Small intestine (tissue), 7 donors: ENCODE measurements at regions not wholly inside any gene's neighbourhood (a gene's known extent, or its start where the extent isn't known, plus 50 kb on each side); places are given as distances from the start of the nearest gene placed in this dataset.
A peak's percentile ranks its signal among the peaks of the same experiment; 100 is the strongest.

Experiments used
- DNase-seq, 2 donors: peaks; one replicate each; pipeline versions ENCODE4 v3.0.0 to v3.0.0-alpha.2; 2013
- FAIRE-seq: peaks from 2 replicates; lab custom pipeline; 2012; peaks lifted over from hg19 to GRCh38; lab: Jason Lieb, UNC
- H3K27ac ChIP-seq, 3 donors: one replicate each; pipeline ENCODE4 v1.5.1; 2013; ENCODE audit warnings: low read length in 2 of 3, mild to moderate bottlenecking in 2 of 3, control low read depth in 1 of 3, inconsistent platforms in 1 of 3, low read depth in 1 of 3, moderate library complexity in 1 of 3
- H3K27me3 ChIP-seq, 3 donors: one replicate each; pipeline ENCODE4 v1.6.1; 2013; ENCODE audit warnings: low read length in 3 of 3, inconsistent platforms in 1 of 3; ENCODE audit not compliant: control insufficient read depth in 3 of 3, insufficient read depth in 3 of 3
- H3K36me3 ChIP-seq, 3 donors: one replicate each; pipeline ENCODE4 v1.6.1; 2013; ENCODE audit warnings: low read length in 3 of 3, inconsistent platforms in 1 of 3, low read depth in 1 of 3, mild to moderate bottlenecking in 1 of 3, moderate library complexity in 1 of 3; ENCODE audit not compliant: control insufficient read depth in 3 of 3, insufficient read depth in 2 of 3
- H3K4me1 ChIP-seq, 3 donors: one replicate each; pipeline ENCODE4 v1.6.1; 2013; ENCODE audit warnings: low read length in 2 of 3, inconsistent platforms in 1 of 3, low read depth in 1 of 3, mild to moderate bottlenecking in 1 of 3, moderate library complexity in 1 of 3; ENCODE audit not compliant: control insufficient read depth in 3 of 3, insufficient read depth in 2 of 3
- H3K4me3 ChIP-seq, 3 donors: one replicate each; pipeline ENCODE4 v1.5.1; 2013; ENCODE audit warnings: low read length in 3 of 3, control low read depth in 1 of 3, inconsistent platforms in 1 of 3, low read depth in 1 of 3, mild to moderate bottlenecking in 1 of 3, moderate library complexity in 1 of 3
- H3K9me3 ChIP-seq, 2 donors: one replicate each; pipeline ENCODE4 v1.6.1; 2013; ENCODE audit warnings: low read depth in 1 of 2, low read length in 1 of 2; ENCODE audit not compliant: control insufficient read depth in 2 of 2, insufficient read depth in 1 of 2
- WGBS, 3 donors: extraction: QIAGEN DNeasy Blood & Tissue Kit; methylation state at CpG; one replicate each; pipeline ENCODE4 v1.1.7; 2013; 5-methylcytosine and 5-hydroxymethylcytosine counted together
- donor health status: healthy with polysubstance abuse.
- donor health status: control.
- donor health status: control.
- donor health status: Bipolar disorder and iron deficiency.
- donor health status: healthy.

DNA sequence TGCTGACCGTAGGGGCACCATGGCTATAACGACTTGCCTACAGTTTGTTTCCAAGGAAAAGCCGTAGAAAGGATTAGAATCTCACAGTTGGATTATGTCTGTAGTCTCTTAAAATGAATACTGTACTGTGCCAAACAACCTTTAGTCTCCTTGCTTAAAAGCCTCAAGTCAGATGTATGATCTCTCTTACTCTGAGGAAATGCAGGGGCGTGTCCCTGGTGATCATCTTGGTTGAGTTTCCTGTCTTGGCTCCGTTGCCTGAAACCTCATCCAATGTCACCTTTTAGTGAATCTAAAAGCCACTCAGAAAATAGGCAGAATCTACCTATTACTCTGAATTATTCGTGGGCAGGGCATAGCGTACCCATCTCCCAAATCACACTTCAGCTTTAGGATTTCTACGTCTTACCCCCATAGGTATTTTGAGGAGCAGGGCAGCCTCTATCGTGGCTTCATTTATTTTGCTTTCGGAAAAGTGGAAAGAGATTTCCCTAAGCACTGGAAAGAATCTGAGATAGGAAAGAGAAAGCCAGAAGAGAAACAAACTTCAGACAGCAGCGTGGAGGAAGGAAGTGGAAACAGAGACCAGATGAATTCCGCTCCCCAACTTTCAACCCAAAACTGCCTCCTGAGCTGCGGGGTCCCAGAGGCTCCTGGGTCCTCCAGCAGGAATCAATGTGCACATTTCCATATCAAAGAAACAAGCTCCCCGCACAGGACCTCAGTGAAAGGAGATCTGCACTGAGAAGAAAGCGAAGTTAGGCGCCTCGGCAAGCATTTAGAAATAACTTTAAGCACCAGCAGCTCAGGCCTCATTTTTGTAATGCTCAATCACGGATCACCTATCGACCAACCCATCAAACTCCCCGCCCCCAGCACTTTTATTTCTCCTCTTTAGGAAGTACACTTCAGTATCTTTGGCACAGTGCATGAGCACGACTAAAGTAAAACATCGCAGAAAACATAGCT lies 245.8 kb downstream of the ETS1 start:
- Histone ChIP-seq H3K9me3 (no peaks in the 10 kb centered on the region), H3K36me3 (no peaks in the 10 kb centered on the region), H3K4me1 (peaks cover 10 to 20% (median 11%) of the 10 kb centered on the region in 3 donors), H3K27me3 (no peaks in the 10 kb centered on the region), H3K27ac (peak overlapping the region; percentile 47 to 67 (median 51)), H3K4me3 (no peak overlapping the region)
- DNase-seq (peak in 1 of 2 donors; percentile 64), FAIRE-seq (no peak)
- WGBS, 3 donors, result 78 to 89% (median 84%) methylated on average over 22 of the region's 22 CpGs

DNA sequence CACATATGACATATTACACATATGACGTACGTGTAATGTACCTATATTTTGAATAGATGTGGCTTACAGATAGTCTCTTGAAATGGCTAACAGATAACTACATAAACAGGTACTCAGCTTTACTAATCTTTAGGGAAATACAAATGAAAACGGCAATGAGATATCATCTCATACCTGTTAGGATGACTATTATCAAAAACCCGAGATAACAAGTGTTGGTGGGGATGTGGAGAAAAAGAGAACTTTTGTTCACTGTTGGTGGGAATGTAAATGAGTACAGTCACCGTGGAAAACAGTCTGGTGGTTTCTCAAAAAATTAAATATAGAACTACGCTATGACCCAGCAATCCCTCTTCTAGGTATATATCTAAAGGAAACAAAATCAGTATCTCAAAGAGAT lies 247.6 kb downstream of the ETS1 start:
- no peaks in the 10 kb centered on the region for H3K27me3 ChIP-seq
- 80 to 86% (median 84%) methylated on average over 6 of the region's 6 CpGs for whole genome bisulfite sequencing, 3 donors
- no peak for FAIRE-seq

GRCh38 chr11:128338811-128339210 lies 248.5 kb downstream of the ETS1 start:
- FAIRE-seq (no peak), DNase-seq (no peak)
- 94 to 99% (median 96%) methylated on average over 3 of the region's 3 CpGs for WGBS, 3 donors
- Histone ChIP-seq H3K36me3 (no peaks in the 10 kb centered on the region), H3K9me3 (no peaks in the 10 kb centered on the region), H3K4me3 (no peak overlapping the region), H3K27ac (no peak overlapping the region), H3K4me1 (peaks cover 11 to 20% (median 17%) of the 10 kb centered on the region in 3 donors), H3K27me3 (no peaks in the 10 kb centered on the region)

More for the DNA sequence above, 247.6 kb downstream of the ETS1 start:
- H3K27ac ChIP-seq, result no peak overlapping the region
- no peaks in the 10 kb centered on the region for H3K9me3 ChIP-seq
- H3K4me1 ChIP-seq, result peaks cover 11 to 17% (median 14%) of the 10 kb centered on the region in 3 donors
- H3K36me3 ChIP-seq, result no peaks in the 10 kb centered on the region
- no peak overlapping the region for H3K4me3 ChIP-seq
- no peak for DNase-seq

DNA sequence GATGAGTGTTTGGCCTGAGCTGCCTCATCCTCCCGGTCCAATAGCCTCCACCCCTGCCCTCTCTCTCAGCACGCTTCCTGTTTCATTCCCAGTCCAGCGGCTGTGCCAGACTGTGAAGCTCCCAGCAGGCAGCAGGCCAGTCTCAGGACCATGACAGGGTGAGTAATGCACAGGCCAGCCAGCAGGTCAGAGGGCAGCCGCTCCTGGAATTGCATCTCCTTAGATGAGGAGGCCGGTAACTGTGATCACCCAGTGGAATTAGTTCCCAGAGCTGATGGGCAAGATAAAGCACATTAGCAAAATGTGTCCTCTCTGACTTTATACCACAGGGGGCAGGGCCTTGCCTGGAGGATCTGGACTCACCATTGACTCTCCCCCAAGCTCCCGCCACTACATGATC lies 251.2 kb downstream of the ETS1 start:
- no peaks in the 10 kb centered on the region for H3K9me3 ChIP-seq
- DNase-seq (peak in 1 of 2 donors; percentile 24), FAIRE-seq (no peak)
- no peak overlapping the region for H3K4me3 ChIP-seq
- H3K4me1 ChIP-seq, result peaks cover 0 to 12% (median 0%) of the 10 kb centered on the region in 3 donors
- peak overlapping the region in 1 of 3 donors; percentile 61 for H3K27ac ChIP-seq
- WGBS, 3 donors, result 64 to 74% (median 71%) methylated on average over 6 of the region's 6 CpGs
- H3K27me3 ChIP-seq, result no peaks in the 10 kb centered on the region
- H3K36me3 ChIP-seq, result no peaks in the 10 kb centered on the region

- Histone ChIP-seq H3K27ac (peak overlapping the region in 1 of 3 donors; percentile 61), H3K9me3 (no peaks in the 10 kb centered on the region), H3K36me3 (no peaks in the 10 kb centered on the region), H3K4me3 (no peak overlapping the region), H3K27me3 (no peaks in the 10 kb centered on the region), H3K4me1 (peaks cover 0 to 12% (median 0%) of the 10 kb centered on the region in 3 donors)
- DNase-seq, result no peak
- 87 to 93% (median 90%) methylated on average over 10 of the region's 10 CpGs for WGBS, 3 donors
- no peak for FAIRE-seq
Measured at GRCh38 chr11:128335729-128336128, 251.6 kb downstream of the ETS1 start.

DNA sequence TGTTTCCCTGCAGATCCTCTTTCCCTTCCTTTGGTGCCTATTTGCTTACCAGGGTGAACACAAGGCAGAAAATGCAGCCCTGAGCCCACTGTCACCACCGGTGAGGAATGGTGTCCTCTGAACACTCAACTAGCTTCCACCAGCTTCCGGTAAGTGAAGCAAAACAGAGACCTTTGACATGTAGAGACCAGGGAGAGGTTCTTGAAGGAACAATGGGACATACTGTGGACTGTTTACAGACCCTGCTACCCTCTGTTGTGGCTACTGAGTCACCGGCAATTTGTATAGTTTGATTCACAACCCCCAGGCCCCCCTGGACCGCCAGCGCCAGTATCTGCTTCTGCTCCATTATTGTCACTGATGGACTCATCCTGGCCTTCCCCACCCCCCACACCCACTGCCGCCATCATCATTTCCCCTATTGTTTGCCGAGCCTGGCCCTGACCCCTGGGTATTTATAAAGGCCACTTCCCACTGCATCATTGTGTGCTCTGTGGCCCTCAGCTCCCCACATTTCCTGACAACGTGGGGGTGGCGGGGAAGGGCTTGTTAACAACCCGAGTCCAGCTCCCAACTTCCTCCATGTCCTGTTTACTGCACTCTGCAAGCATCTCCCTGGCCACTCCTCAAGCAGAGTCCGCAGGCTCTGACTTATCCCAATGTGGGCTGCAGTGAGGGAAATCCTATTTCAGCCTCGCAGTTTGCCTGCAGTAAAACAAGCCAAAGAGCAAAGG lies 252.9 kb downstream of the ETS1 start:
- FAIRE-seq, result no peak
- H3K27ac ChIP-seq, result peak overlapping the region in 2 of 3 donors; percentile 50 to 56
- WGBS, 3 donors, result 60 to 65% (median 62%) methylated on average over 12 of the region's 12 CpGs
- no peaks in the 10 kb centered on the region for H3K27me3 ChIP-seq
- H3K4me1 ChIP-seq, result peaks cover 0 to 12% (median 0%) of the 10 kb centered on the region in 3 donors
- DNase-seq, result peak; percentile 20 to 72
- no peaks in the 10 kb centered on the region for H3K9me3 ChIP-seq
- H3K4me3 ChIP-seq, result no peak overlapping the region
- H3K36me3 ChIP-seq, result no peaks in the 10 kb centered on the region

DNA sequence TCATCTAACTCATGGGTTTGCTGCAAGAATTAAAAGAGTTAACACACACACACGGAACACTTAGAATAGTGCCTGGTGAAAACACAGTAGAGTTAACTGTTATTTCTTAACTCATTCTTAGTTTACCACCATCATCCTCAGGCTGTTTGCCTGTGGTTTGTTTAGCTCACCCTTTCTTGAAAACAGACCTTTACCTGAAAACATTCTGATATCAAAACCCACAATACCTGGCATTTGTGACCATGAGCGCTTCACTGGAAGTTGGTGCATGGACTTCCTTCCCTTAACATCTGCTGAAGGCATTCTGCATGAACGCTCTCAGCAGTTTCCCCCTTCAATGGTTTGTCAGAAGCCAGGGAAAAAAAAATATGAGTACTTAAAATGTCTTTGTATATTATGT lies 256.0 kb downstream of the ETS1 start:
- Histone ChIP-seq H3K4me1 (peaks cover 0 to 12% (median 3%) of the 10 kb centered on the region in 3 donors), H3K27ac (no peak overlapping the region), H3K9me3 (no peaks in the 10 kb centered on the region), H3K36me3 (no peaks in the 10 kb centered on the region), H3K4me3 (no peak overlapping the region), H3K27me3 (no peaks in the 10 kb centered on the region)
- 71 to 75% (median 75%) methylated on average over 3 of the region's 3 CpGs for WGBS, 3 donors
- DNase-seq (no peak), FAIRE-seq (no peak)

DNA sequence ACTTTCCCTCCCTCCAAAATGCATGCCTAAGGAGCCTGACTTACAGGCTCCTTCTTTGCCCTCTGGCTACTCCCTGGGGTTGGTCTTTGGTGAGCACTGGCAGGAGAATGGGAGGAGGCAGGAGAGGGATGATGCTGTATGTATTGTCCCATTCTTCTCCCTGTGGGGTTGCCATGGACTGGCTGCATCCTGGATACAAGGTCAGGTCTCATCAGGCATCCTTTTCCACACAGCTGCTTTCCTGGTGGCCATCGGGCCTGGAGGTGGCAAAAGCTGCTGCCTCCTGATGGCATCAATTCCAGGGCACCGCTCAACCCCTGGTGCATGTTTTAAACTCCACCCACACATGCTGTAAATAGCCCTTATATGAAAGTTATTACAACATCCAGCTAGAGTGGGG lies 257.2 kb downstream of the ETS1 start:
- DNase-seq, result no peak
- Histone ChIP-seq H3K36me3 (no peaks in the 10 kb centered on the region), H3K4me1 (peaks cover 0 to 8% (median 3%) of the 10 kb centered on the region in 3 donors), H3K4me3 (no peak overlapping the region), H3K27ac (peak overlapping the region in 1 of 3 donors; percentile 60), H3K9me3 (no peaks in the 10 kb centered on the region), H3K27me3 (no peaks in the 10 kb centered on the region)
- no peak for FAIRE-seq
- WGBS, 3 donors, result 85 to 100% (median 90%) methylated on average over 2 of the region's 2 CpGs
